SK-N-SH (cell line): ENCODE measurements at regions not wholly inside any gene's neighbourhood (a gene's known extent, or its start where the extent isn't known, plus 50 kb on each side); places are given as distances from the start of the nearest gene placed in this dataset.

Experiments
- CTCF ChIA-PET: fragments of 300-600, 350-600 bp; formaldehyde crosslinking; extraction: SDS; loops from one replicate; lab custom pipeline; 2021; lab: Yijun Ruan, JAX
- POLR2A ChIA-PET: fragments of 350-600 bp; sonication (Branson Sonifier 250); formaldehyde crosslinking; extraction: SDS; loops from one replicate; lab custom pipeline; 2020; ENCODE audit warnings: antibody characterized with exemption, inconsistent platforms; lab: Yijun Ruan, JAX
- DNase-seq: peaks from one replicate; pipeline ENCODE4 v3.0.0; 2012
- H2AFZ ChIP-seq: fragments of 200-600 bp; sonication (generic); 2 replicates; pipeline ENCODE4 v1.8.1; 2016; ENCODE audit warnings: antibody characterized with exemption, mild to moderate bottlenecking, low read depth
- H3F3A ChIP-seq: fragments of 200-600 bp; sonication (generic); replicated peaks from 2 replicates; pipeline ENCODE3; 2016; ENCODE audit warnings: antibody characterized with exemption, mild to moderate bottlenecking; ENCODE audit not compliant: insufficient read depth
- H3K27ac ChIP-seq, 2 experiments: fragments of 200-500 bp in 1 of 2; fragments of 200-600 bp in 1 of 2; sonication (Bioruptor generic) in 1 of 2; sonication (generic), shearing (Covaris generic) in 1 of 2; 2 replicates each; pipeline versions ENCODE4 v1.5.1 to v1.6.1; 2014 to 2016; ENCODE audit warnings: low read depth in 2 of 2, inconsistent platforms in 1 of 2, low read length in 1 of 2, mild to moderate bottlenecking in 1 of 2, mixed read lengths in 1 of 2
- H3K27me3 ChIP-seq: fragments of 200-600 bp; sonication (generic), shearing (Covaris generic); 2 replicates; pipeline ENCODE4 v1.6.1; 2016; ENCODE audit warnings: mixed run types; ENCODE audit not compliant: insufficient read depth
- H3K36me3 ChIP-seq, 2 experiments: fragments of 200-500 bp in 1 of 2; fragments of 200-600 bp in 1 of 2; sonication (Bioruptor generic) in 1 of 2; sonication (generic) in 1 of 2; replicated peaks in 1 of 2; 2 replicates each; pipeline versions ENCODE3 to v1.5.1; 2014 to 2016; ENCODE audit warnings: low read length in 1 of 2, mild to moderate bottlenecking in 1 of 2; ENCODE audit not compliant: insufficient read depth in 2 of 2, control insufficient read depth in 1 of 2
- H3K4me1 ChIP-seq, 2 experiments: fragments of 200-500 bp in 1 of 2; fragments of 200-600 bp in 1 of 2; sonication (Bioruptor generic) in 1 of 2; sonication (generic), shearing (Covaris generic) in 1 of 2; 2 replicates each; pipeline versions ENCODE4 v1.5.1 to v1.6.1; 2014 to 2016; ENCODE audit warnings: low read depth in 1 of 2, low read length in 1 of 2, mixed run types in 1 of 2; ENCODE audit not compliant: insufficient read depth in 2 of 2, control insufficient read depth in 1 of 2
- H3K4me2 ChIP-seq: fragments of 200-600 bp; sonication (generic), shearing (Covaris generic); 2 replicates; pipeline ENCODE4 v1.6.1; 2017; ENCODE audit warnings: mixed run types
- H3K4me3 ChIP-seq, 2 experiments: fragments of 200-500 bp in 1 of 2; fragments of 200-600 bp in 1 of 2; sonication (Bioruptor generic) in 1 of 2; sonication (generic), shearing (Covaris generic) in 1 of 2; 2 replicates each; pipeline versions ENCODE4 v1.5.1 to v1.8.1; 2014 to 2016; ENCODE audit warnings: low read depth in 2 of 2, inconsistent platforms in 1 of 2, low read length in 1 of 2, mild to moderate bottlenecking in 1 of 2, mixed read lengths in 1 of 2, moderate library complexity in 1 of 2
- H3K79me2 ChIP-seq: fragments of 200-600 bp; sonication (generic); 2 replicates; pipeline ENCODE4 v1.8.1; 2017; ENCODE audit warnings: mild to moderate bottlenecking; ENCODE audit not compliant: insufficient read depth
- H3K9ac ChIP-seq: fragments of 200-600 bp; sonication (generic); 2 replicates; pipeline ENCODE4 v1.6.1; 2017; ENCODE audit warnings: mixed run types
- H3K9me2 ChIP-seq: fragments of 200-600 bp; sonication (generic); 2 replicates; pipeline ENCODE4 v1.6.1; 2017; ENCODE audit warnings: mixed run types
- H3K9me3 ChIP-seq: fragments of 200-600 bp; sonication (generic); 2 replicates; pipeline ENCODE4 v1.6.1; 2017; ENCODE audit warnings: mixed run types, mild to moderate bottlenecking, moderate library complexity
- H4K20me1 ChIP-seq: fragments of 200-600 bp; sonication (generic); 2 replicates; pipeline ENCODE4 v1.6.1; 2017; ENCODE audit warnings: mild to moderate bottlenecking, mixed run types; ENCODE audit not compliant: insufficient read depth
- CTCF ChIP-seq: fragments of 200-600 bp; sonication (generic); IDR thresholded peaks from 2 replicates; pipeline ENCODE4 v1.6.1; 2017; ENCODE audit warnings: antibody characterized with exemption, mild to moderate bottlenecking, moderate library complexity
- EP300 ChIP-seq, 2 experiments: IDR thresholded peaks; 2 replicates each; pipeline versions ENCODE4 v1.4.0 to v1.6.1; 2012; ENCODE audit warnings: borderline replicate concordance in 1 of 2, low read depth in 1 of 2, low read length in 1 of 2
- EZH2phosphoT487 ChIP-seq: fragments of 200-600 bp; sonication (generic); IDR thresholded peaks from 2 replicates; pipeline ENCODE4 v1.6.1; 2017; ENCODE audit warnings: low read depth, mixed run types, mild to moderate bottlenecking, antibody characterized with exemption, moderate library complexity, borderline replicate concordance
- FOSL2 ChIP-seq: IDR thresholded peaks from 2 replicates; pipeline ENCODE4 v1.4.0; 2012; ENCODE audit warnings: low read depth, mild to moderate bottlenecking, moderate library complexity, borderline replicate concordance
- FOXJ3 ChIP-seq: sonication (generic); formaldehyde crosslinking; IDR thresholded peaks from 2 replicates; pipeline ENCODE4 v1.5.1; 2020; ENCODE audit warnings: mild to moderate bottlenecking, missing genetic modification reagents
- GABPA ChIP-seq: IDR thresholded peaks from 2 replicates; pipeline ENCODE4 v1.4.0; 2012; ENCODE audit warnings: low read depth, mild to moderate bottlenecking
- GATA2 ChIP-seq: sonication (generic); formaldehyde crosslinking; IDR thresholded peaks from 2 replicates; pipeline ENCODE4 v1.5.0; 2020; ENCODE audit warnings: mild to moderate bottlenecking, missing genetic modification reagents
- MAX ChIP-seq: IDR thresholded peaks from 2 replicates; pipeline ENCODE4 v1.4.0; 2012; ENCODE audit warnings: low read depth
- MEF2A ChIP-seq: IDR thresholded peaks from 2 replicates; pipeline ENCODE4 v1.4.0; 2012; ENCODE audit warnings: low read depth, borderline replicate concordance
- MXI1 ChIP-seq: IDR thresholded peaks from 2 replicates; pipeline ENCODE4 v1.6.1; 2012; ENCODE audit warnings: mild to moderate bottlenecking, low read depth, low read length, improper control_type of control experiment
- NRF1 ChIP-seq: IDR thresholded peaks from 2 replicates; pipeline ENCODE4 v1.6.1; 2012; ENCODE audit warnings: low read depth, mild to moderate bottlenecking, low read length
- PBX3 ChIP-seq: IDR thresholded peaks from 2 replicates; pipeline ENCODE4; 2012
- RAD21 ChIP-seq: IDR thresholded peaks from 2 replicates; pipeline ENCODE4 v1.6.1; 2012; ENCODE audit warnings: mild to moderate bottlenecking, low read length
- RXRA ChIP-seq: IDR thresholded peaks from 2 replicates; pipeline ENCODE4 v1.4.0; 2012; ENCODE audit warnings: low read depth, mild to moderate bottlenecking, borderline replicate concordance
- SIN3A ChIP-seq: IDR thresholded peaks from 2 replicates; pipeline ENCODE4 v1.6.1; 2012; ENCODE audit warnings: low read depth, mild to moderate bottlenecking, low read length, moderate library complexity, borderline replicate concordance
- SMC3 ChIP-seq: IDR thresholded peaks from 2 replicates; pipeline ENCODE4 v1.6.1; 2012; ENCODE audit warnings: low read depth, low read length, improper control_type of control experiment
- TCF12 ChIP-seq: IDR thresholded peaks from 2 replicates; pipeline ENCODE4 v1.4.0; 2012
- TEAD4 ChIP-seq: IDR thresholded peaks from 2 replicates; pipeline ENCODE4 v1.4.0; 2012; ENCODE audit warnings: mild to moderate bottlenecking, borderline replicate concordance; ENCODE audit not compliant: insufficient read depth
- USF1 ChIP-seq: IDR thresholded peaks from 2 replicates; pipeline ENCODE4 v1.4.0; 2012; ENCODE audit warnings: low read depth, borderline replicate concordance
- USF2 ChIP-seq: fragments of 150-350 bp; IDR thresholded peaks from 2 replicates; pipeline ENCODE4 v1.6.1; 2017; ENCODE audit warnings: antibody characterized with exemption, low read length, low read depth, borderline replicate concordance
- YY1 ChIP-seq: IDR thresholded peaks from 2 replicates; pipeline ENCODE4 v1.4.0; 2012; ENCODE audit warnings: low read depth, mild to moderate bottlenecking
- WGBS: methylation state at CpG from one replicate; pipeline ENCODE4 v1.1.6; 2017; ENCODE audit warnings: low lambda C conversion rate; 5-methylcytosine and 5-hydroxymethylcytosine counted together

- TF ChIP-seq RXRA (no peak), PBX3 (no peak), FOSL2 (no peak), NRF1 (no peak), SIN3A (no peak), GATA2 (CRISPR knock-in tag) (peak; percentile 85), MAX (no peak), MEF2A (no peak)
Measured at GRCh38 chr11:15776366-15776765, 580.0 kb downstream of the SOX6 start (continued).

GRCh38 chr11:15779518-15779917 is 576.8 kb downstream of the SOX6 start:
- CTCF ChIA-PET: interaction anchor here (0.8 to 1.2 kb wide), 3 partner anchors 11 to 130 kb away, joined by 3 to 4 read pairs (median 3); no protein-coding TSS in a partner anchor
- H3K9me3 ChIP-seq: no peaks in the 10 kb centered on the region

More at GRCh38 chr11:15779518-15779917, 576.8 kb downstream of the SOX6 start:
- Histone ChIP-seq H3K27ac (no peak overlapping the region), H3K79me2 (no peaks in the 10 kb centered on the region), H3K9ac (no peak overlapping the region), H3K4me3 (no peak overlapping the region), H3F3A (no peaks in the 10 kb centered on the region), H2AFZ (no peak overlapping the region), H4K20me1 (no peaks in the 10 kb centered on the region), H3K27me3 (no peaks in the 10 kb centered on the region), H3K4me1 (peaks cover 0 to 22% of the 10 kb centered on the region in 2 experiments; a peak in 3 of 4 replicates), H3K9me2 (no peaks in the 10 kb centered on the region), H3K36me3 (no peaks in the 10 kb centered on the region), H3K4me2 (no peak overlapping the region)
- DNase-seq: no peak
- TF ChIP-seq SMC3 (no peak), USF2 (no peak), GATA2 (CRISPR knock-in tag) (no peak), MXI1 (no peak), GABPA (no peak), FOXJ3 (no peak), EZH2phosphoT487 (no peak), EP300 (IDR thresholded peaks at IDR 0.05; ENCODE audit: borderline replicate concordance in 1 of 2, low read depth in 1 of 2, low read length in 1 of 2) (no peak), TEAD4 (no peak), USF1 (no peak), TCF12 (no peak), CTCF (no peak), RAD21 (no peak), YY1 (no peak), MAX (no peak), SIN3A (no peak), NRF1 (no peak)
- POLR2A ChIA-PET: no interaction called here
- WGBS: 8% methylated on average over 2 of the region's 2 CpGs
